Gastrocnemius medialis (tissue), 4 donors: ENCODE measurements at regions not wholly inside any gene's neighbourhood (a gene's known extent, or its start where the extent isn't known, plus 50 kb on each side); places are given as distances from the start of the nearest gene placed in this dataset.

ENCODE experiments used
- ATAC-seq, 2 donors: fragments of 150-250 bp; one replicate each; pipeline ENCODE4 v1.9.1; 2016
- DNase-seq, 2 donors: peaks; one replicate each; pipeline ENCODE4 v3.0.0-alpha.2; 2019
- H3K27ac ChIP-seq, 4 donors: fragments of 200-600 bp; sonication (generic); 1 replicate in 1 of 4; 2 replicates in 3 of 4; pipeline ENCODE4 v1.5.1; 2016 to 2018; ENCODE audit warnings: mild to moderate bottlenecking in 2 of 4, moderate library complexity in 1 of 4
- H3K27me3 ChIP-seq, 3 donors: fragments of 200-600 bp; sonication (generic) in 2 of 3; 1 replicate in 1 of 3; 2 replicates in 2 of 3; pipeline versions ENCODE4 v1.5.1 to v1.6.0; 2016 to 2019; ENCODE audit warnings: mild to moderate bottlenecking in 1 of 3, moderate library complexity in 1 of 3
- H3K36me3 ChIP-seq, 2 donors: fragments of 200-600 bp; sonication (generic) in 1 of 2; one replicate each; pipeline ENCODE4 v1.5.1; 2017 to 2018
- H3K4me1 ChIP-seq, 2 donors: fragments of 200-600 bp; sonication (generic) in 1 of 2; one replicate each; pipeline ENCODE4 v1.5.1; 2016 to 2017; ENCODE audit warnings: mild to moderate bottlenecking in 2 of 2
- H3K4me3 ChIP-seq, 4 donors: fragments of 200-600 bp; sonication (generic) in 3 of 4; 1 replicate in 1 of 4; 2 replicates in 3 of 4; pipeline ENCODE4 v1.5.1; 2016 to 2019; ENCODE audit warnings: mild to moderate bottlenecking in 2 of 4
- H3K9me3 ChIP-seq, 3 donors: fragments of 200-600 bp; sonication (generic) in 2 of 3; 1 replicate in 1 of 3; 2 replicates in 2 of 3; pipeline ENCODE4 v1.5.1; 2016 to 2019
- CTCF ChIP-seq, 5 experiments: fragments of 450-650 bp in 3 of 5; fragments of 200-600 bp in 2 of 5; sonication (generic) in 2 of 5; IDR thresholded peaks in 4 of 5; conservative IDR thresholded peaks in 1 of 5; 1 replicate in 4 of 5; 2 replicates in 1 of 5; pipeline ENCODE4 v1.5.1; 2016 to 2019; ENCODE audit warnings: antibody characterized with exemption in 5 of 5, mild to moderate bottlenecking in 3 of 5, moderate library complexity in 3 of 5
- POLR2A ChIP-seq, 2 donors: fragments of 450-650 bp; IDR thresholded peaks; one replicate each; pipeline ENCODE4 v1.6.1; 2017; ENCODE audit warnings: antibody characterized with exemption in 2 of 2, mild to moderate bottlenecking in 2 of 2, moderate library complexity in 2 of 2
- in situ Hi-C, 4 donors: fragments of 200-750 bp; cut with MboI; loops; one replicate each; pipeline versions ENCODE4 v1.15.0 to v1.8.0; 2017; ENCODE audit warnings: low sequenced_read_pairs in 4 of 4
- intact Hi-C: fragments of 100-400 bp; cut with DNase I; formaldehyde crosslinking; loops from one replicate; pipeline ENCODE4 v1.15.1; 2023; ENCODE audit warnings: low total_unique reads

- H3K27ac ChIP-seq: no peak overlapping the region
- H3K27me3 ChIP-seq: no peaks in the 10 kb centered on the region
- ATAC-seq: no peak
- no peak overlapping the region for H3K4me3 ChIP-seq
- H3K4me1 ChIP-seq: no peaks in the 10 kb centered on the region
- intact Hi-C loops: no loop called here
- H3K36me3 ChIP-seq: no peaks in the 10 kb centered on the region
- TF ChIP-seq CTCF (IDR thresholded peaks at IDR 0.05 in 4 of 5, conservative IDR thresholded peaks at IDR 0.05 in 1 of 5): no peak
- no peak for TF ChIP-seq POLR2A (IDR thresholded peaks at IDR 0.05)
- H3K9me3 ChIP-seq: no peaks in the 10 kb centered on the region
- in situ Hi-C loops: no loop called here
- DNase-seq: no peak
Measured at GRCh38 chrX:96405842-96406241, 278.8 kb upstream of the DIAPH2 start.

- no peak for DNase-seq
- H3K9me3 ChIP-seq: no peaks in the 10 kb centered on the region
- no peak overlapping the region for H3K4me3 ChIP-seq
- intact Hi-C loops: no loop called here
- peak overlapping the region in 1 of 4 donors; percentile 13 for H3K27ac ChIP-seq
- H3K27me3 ChIP-seq: no peaks in the 10 kb centered on the region
- ATAC-seq: no peak
- H3K4me1 ChIP-seq: no peaks in the 10 kb centered on the region
- H3K36me3 ChIP-seq: no peaks in the 10 kb centered on the region
- no peak for TF ChIP-seq CTCF (IDR thresholded peaks at IDR 0.05 in 4 of 5, conservative IDR thresholded peaks at IDR 0.05 in 1 of 5)
- in situ Hi-C loops: no loop called here
Measured at GRCh38 chrX:96407072-96407471, 277.6 kb upstream of the DIAPH2 start.

GRCh38 chrX:96407501-96407900, 277.1 kb upstream of the DIAPH2 start:
- H3K27me3 ChIP-seq: no peaks in the 10 kb centered on the region
- H3K36me3 ChIP-seq: no peaks in the 10 kb centered on the region
- no peaks in the 10 kb centered on the region for H3K9me3 ChIP-seq
- in situ Hi-C loops (no loop called here), intact Hi-C loops (no loop called here)
- no peaks in the 10 kb centered on the region for H3K4me1 ChIP-seq
- no peak for TF ChIP-seq POLR2A (IDR thresholded peaks at IDR 0.05)
- no peak for TF ChIP-seq CTCF (IDR thresholded peaks at IDR 0.05 in 4 of 5, conservative IDR thresholded peaks at IDR 0.05 in 1 of 5)
- ATAC-seq: peak in 1 of 2 donors; percentile 56
- no peak for DNase-seq
- no peak overlapping the region for H3K4me3 ChIP-seq
- peak overlapping the region in 1 of 4 donors; percentile 27 for H3K27ac ChIP-seq

GRCh38 chrX:96407981-96408380, 276.7 kb upstream of the DIAPH2 start:
- no peaks in the 10 kb centered on the region for H3K27me3 ChIP-seq
- H3K4me3 ChIP-seq: no peak overlapping the region
- in situ Hi-C loops: no loop called here
- H3K36me3 ChIP-seq: no peaks in the 10 kb centered on the region
- no peak for ATAC-seq
- intact Hi-C loops: no loop called here
- H3K4me1 ChIP-seq: no peaks in the 10 kb centered on the region
- H3K27ac ChIP-seq: peak overlapping the region in 1 of 4 donors; percentile 27
- no peaks in the 10 kb centered on the region for H3K9me3 ChIP-seq
- TF ChIP-seq CTCF (IDR thresholded peaks at IDR 0.05 in 4 of 5, conservative IDR thresholded peaks at IDR 0.05 in 1 of 5) (no peak), POLR2A (IDR thresholded peaks at IDR 0.05) (no peak)
- DNase-seq: no peak

GRCh38 chrX:96410927-96411326, 273.7 kb upstream of the DIAPH2 start:
- intact Hi-C loops: no loop called here
- Histone ChIP-seq H3K9me3 (no peaks in the 10 kb centered on the region), H3K27me3 (no peaks in the 10 kb centered on the region), H3K4me1 (no peaks in the 10 kb centered on the region), H3K36me3 (no peaks in the 10 kb centered on the region), H3K4me3 (no peak overlapping the region), H3K27ac (no peak overlapping the region)
- in situ Hi-C loops: no loop called here
- DNase-seq (no peak), ATAC-seq (no peak)
- TF ChIP-seq CTCF (IDR thresholded peaks at IDR 0.05 in 4 of 5, conservative IDR thresholded peaks at IDR 0.05 in 1 of 5) (no peak), POLR2A (IDR thresholded peaks at IDR 0.05) (no peak)
